Urinary bladder (tissue), 3 donors: ENCODE measurements at regions not wholly inside any gene's neighbourhood (a gene's known extent, or its start where the extent isn't known, plus 50 kb on each side); places are given as distances from the start of the nearest gene placed in this dataset.
A peak's percentile ranks its signal among the peaks of the same experiment; 100 is the strongest.
"Not testable (repeated sequence)": the region's sequence is repeated elsewhere in the genome, so short reads cannot be mapped to it uniquely, and the experiment has no call there.

ENCODE experiments used
- DNase-seq: peaks from one replicate; pipeline ENCODE4 v3.0.0-alpha.2; 2015; ENCODE audit errors: extremely low spot score
- H3K27ac ChIP-seq: one replicate; pipeline ENCODE4 v1.5.1; 2013; ENCODE audit warnings: low read depth, mild to moderate bottlenecking, moderate library complexity
- H3K36me3 ChIP-seq: one replicate; pipeline ENCODE4 v1.6.1; 2013; ENCODE audit warnings: mild to moderate bottlenecking, moderate library complexity; ENCODE audit not compliant: insufficient read depth
- H3K4me1 ChIP-seq: one replicate; pipeline ENCODE4 v1.6.1; 2013; ENCODE audit warnings: mild to moderate bottlenecking, moderate library complexity; ENCODE audit not compliant: insufficient read depth
- H3K4me3 ChIP-seq: one replicate; pipeline ENCODE4 v1.5.1; 2013; ENCODE audit warnings: low read depth, low read length
- WGBS: extraction: QIAGEN DNeasy Blood & Tissue Kit; methylation state at CpG from one replicate; pipeline ENCODE4 v1.1.7; 2013; 5-methylcytosine and 5-hydroxymethylcytosine counted together
- donor health status: healthy with polysubstance abuse.
- donor health status: healthy.

DNA sequence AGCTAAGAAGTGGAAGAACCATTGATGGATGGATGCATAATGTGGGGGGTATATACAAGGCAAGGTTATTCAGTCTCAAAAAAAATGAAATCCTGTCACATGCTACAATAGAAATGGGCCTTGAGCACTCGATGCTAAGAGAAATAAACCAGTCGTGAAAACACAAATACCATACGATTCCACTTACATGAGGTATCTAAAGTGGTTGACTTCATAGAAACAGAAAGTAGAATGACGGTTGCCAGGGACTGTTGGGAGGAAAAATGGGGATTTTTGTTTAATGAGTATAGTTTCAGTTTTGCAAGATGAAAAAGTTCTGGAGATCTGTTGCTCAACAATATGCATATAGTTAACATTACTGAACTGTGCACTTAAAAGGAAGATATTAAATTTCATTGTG lies 223.6 kb upstream of the NLGN4Y start:
- Histone ChIP-seq H3K4me3 (no peak overlapping the region), H3K27ac (no peak overlapping the region), H3K4me1 (no peaks in the 10 kb centered on the region), H3K36me3 (no peaks in the 10 kb centered on the region)
- DNase-seq: no peak
- WGBS: 85% methylated on average over 4 of the region's 4 CpGs

DNA sequence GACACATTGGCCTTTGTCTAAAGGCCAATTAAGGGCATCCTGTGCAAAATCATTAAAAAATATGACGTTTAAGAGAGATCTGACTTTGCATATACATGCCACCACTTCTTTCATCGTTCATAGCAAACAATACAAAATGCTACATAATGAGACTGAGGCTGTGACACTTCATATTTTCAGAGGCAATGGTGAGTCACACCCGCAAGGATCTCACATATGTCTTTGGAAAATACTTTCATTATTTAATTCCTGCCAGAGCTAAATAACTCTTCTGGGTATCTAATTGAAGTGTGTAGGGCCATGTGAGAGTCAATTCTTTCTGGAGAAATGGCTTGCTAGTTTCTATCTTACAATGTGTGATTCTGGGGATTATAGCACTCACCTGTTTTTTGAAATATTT lies 222.8 kb upstream of the NLGN4Y start:
- 73% methylated on average over 3 of the region's 3 CpGs for WGBS
- Histone ChIP-seq H3K27ac (no peak overlapping the region), H3K4me1 (no peaks in the 10 kb centered on the region), H3K36me3 (no peaks in the 10 kb centered on the region), H3K4me3 (no peak overlapping the region)
- no peak for DNase-seq

DNA sequence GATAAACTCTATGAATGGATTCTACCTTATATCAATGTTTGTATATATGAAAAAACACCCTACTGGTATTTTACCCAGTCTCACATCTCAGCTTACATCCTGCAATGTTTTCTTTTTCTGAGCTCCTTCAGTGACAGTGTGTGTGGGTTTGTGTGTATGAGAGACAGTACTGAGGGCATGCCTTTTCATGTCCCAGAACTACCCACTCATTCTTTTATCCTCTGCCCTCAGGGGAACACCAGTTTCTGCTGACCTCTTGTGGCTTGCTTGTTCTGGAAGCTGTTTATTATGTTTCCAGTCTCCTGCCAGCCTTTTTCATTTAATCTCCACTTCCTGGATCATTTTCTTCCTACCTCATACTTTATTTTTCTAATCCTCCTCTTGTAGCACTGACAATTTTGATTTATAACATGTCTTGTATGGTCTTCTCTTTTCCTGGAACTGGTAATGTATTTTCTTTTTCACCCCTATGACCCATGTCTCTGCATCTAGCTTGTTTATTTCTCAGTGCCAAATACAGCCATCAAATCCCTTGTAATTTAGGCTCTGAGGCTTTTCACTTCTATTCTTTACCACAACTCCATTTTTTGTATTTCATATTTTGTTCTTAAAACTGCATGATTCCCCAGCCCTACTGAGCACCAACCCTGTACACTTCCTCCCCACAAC lies 195.5 kb upstream of the NLGN4Y start:
- Histone ChIP-seq H3K27ac (no peak overlapping the region), H3K36me3 (no peaks in the 10 kb centered on the region), H3K4me1 (no peaks in the 10 kb centered on the region), H3K4me3 (no peak overlapping the region)
- DNase-seq: peak; percentile 15

DNA sequence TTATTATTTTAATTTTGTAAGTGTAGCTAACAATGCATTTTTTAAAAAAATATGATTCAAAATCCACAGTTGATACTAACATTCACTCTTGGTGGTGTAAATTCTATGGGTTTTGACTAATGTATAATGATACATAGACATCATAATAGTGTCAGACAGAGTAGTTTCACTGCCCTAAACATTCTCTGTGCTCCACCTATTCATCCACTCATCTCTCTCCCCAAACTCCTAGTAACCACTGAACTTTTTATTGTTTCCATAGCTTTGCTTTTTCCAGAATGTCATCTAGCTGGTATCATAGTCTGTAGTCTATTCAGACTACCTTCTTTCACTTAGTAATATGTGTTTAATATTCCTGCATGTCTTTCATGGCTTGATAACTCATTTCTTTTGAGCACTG lies 194.0 kb upstream of the NLGN4Y start:
- H3K27ac ChIP-seq: no peak overlapping the region
- no peak overlapping the region for H3K4me3 ChIP-seq
- H3K36me3 ChIP-seq: no peaks in the 10 kb centered on the region
- DNase-seq: no peak
- H3K4me1 ChIP-seq: no peaks in the 10 kb centered on the region

DNA sequence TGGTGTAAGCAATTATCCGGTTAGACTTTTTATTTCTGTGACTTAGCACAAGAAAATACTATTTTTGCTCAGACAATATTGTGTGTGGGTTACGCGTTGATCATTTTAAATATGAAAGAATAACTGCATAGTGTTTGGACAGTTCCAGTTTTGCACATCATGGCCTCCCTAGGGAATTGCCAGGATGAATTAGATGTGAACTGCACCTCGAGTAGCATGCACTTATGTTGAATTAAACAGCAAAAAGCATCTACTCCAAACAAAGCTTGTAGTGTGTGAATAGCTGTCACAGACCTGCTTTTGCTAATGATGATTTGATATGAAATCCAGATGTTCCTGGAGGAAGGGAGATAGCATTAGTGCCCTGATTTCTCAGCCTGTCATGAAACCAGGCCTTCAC lies 184.8 kb upstream of the NLGN4Y start:
- DNase-seq: no peak
- Histone ChIP-seq H3K4me1 (no peaks in the 10 kb centered on the region), H3K36me3 (no peaks in the 10 kb centered on the region), H3K4me3 (no peak overlapping the region), H3K27ac (no peak overlapping the region)
- 86% methylated on average over 4 of the region's 4 CpGs for WGBS

DNA sequence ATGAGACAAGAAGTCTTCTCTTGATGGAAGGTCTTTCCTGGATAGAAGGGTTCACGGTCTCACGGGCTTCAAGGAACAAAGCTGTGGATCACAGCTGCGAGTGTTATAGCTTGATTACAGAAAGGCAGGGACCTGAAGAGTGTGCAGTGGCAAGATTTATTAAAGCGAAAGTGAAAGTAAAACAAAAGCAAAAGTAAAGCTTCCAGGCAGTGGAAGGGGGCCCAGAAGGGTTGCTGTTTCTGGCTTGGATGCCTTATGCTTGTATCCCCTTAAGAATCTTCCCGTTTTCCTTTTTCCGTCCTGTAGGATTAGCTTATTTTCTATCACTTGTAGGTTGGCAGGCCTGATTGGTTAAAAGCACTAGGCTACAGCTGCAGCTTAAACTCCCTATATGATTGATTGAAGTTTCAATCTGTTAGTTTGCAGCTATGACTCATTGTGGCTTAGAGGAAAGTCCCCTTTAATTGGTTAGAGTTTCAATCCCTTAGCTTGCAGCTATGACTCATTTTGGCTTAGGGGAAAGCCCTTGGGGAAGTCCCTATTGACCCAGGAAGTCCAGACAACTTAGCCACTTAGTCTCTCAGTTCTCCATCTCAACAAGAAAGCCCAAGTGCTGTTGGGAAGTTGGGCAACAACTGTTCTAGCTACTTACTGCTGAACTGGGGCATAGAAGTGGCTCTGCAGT lies 183.7 kb upstream of the NLGN4Y start:
- H3K4me1 ChIP-seq: no peaks in the 10 kb centered on the region
- no peak overlapping the region for H3K27ac ChIP-seq
- H3K4me3 ChIP-seq: no peak overlapping the region
- DNase-seq: no peak
- no peaks in the 10 kb centered on the region for H3K36me3 ChIP-seq
- 63% methylated on average over 6 of the region's 6 CpGs for WGBS

DNA sequence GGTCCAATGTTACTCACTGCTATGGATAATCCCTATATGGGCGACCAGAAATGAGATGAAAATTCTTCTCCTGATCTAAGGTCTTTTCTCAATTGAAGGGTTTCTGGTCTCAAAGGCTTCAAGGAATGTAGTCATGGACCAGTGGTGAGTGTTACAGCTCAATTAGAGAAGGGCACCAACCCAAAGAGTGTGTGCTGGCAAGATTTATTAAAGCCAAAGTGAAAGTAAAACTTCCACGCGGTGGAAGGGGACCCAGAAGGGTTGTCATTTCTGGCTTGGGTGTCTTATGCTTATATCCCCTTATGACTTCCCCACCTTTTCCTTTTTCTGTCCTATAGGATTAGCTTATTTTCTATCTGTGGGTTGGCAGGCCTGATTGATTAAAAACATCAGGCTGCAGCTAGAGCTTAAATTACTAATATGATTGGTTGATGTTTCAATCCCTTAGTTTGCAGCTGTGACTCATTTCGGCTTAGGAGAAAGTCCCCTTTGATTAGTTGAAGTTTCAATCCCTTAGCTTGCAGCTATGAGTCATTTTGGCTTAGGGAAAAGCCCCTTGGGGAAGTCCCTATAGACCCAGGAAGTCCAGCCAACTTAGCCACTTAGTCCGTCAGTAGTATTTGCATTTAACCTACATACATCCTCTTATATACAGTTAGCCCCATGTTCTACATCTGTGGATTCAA lies 179.5 kb upstream of the NLGN4Y start:
- Histone ChIP-seq H3K27ac (no peak overlapping the region), H3K4me1 (no peaks in the 10 kb centered on the region), H3K36me3 (no peaks in the 10 kb centered on the region), H3K4me3 (no peak overlapping the region)
- WGBS: 76% methylated on average over 5 of the region's 5 CpGs
- DNase-seq: no peak

DNA sequence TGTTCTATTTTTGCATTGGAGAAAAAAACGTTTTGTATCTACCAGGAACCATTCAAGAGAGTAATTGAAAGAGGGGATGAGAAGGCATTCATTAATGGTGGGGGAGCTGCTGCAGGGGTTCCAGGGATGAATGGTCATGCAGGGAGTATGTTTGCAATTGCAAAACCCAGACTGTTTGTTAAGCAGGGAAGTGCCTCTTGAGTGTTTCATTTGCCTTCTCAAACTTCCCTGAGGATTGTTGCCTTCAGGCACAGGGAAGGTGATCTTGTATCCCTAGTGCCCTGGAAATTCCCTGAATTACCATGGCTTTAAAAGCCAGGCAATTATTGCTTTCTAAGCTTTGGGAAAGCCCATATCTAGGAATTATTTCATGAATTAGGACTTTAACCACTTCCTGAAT lies 172.7 kb upstream of the NLGN4Y start:
- Histone ChIP-seq H3K4me1 (no peaks in the 10 kb centered on the region), H3K27ac (no peak overlapping the region), H3K4me3 (no peak overlapping the region), H3K36me3 (no peaks in the 10 kb centered on the region)
- 17% methylated on average over 1 of the region's 1 CpG for WGBS
- no peak for DNase-seq

DNA sequence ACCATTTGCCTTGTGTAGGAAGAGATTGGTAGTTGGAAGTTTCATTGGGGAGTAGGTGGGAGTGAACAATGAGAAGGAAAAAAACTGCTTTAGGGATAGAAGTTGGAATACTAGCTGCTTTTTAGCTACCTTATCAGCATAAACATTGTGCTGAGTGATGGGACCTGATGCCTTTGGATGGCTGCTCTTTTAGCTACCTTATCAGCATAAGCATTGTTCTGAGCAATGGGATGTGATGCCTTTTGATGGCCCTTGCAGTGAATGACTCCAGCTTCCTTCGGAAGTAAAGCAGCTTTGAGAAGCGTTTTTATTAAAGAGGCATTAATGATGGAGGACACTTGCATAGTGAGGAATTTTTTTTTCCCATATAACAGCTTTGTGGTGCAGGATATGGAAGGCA lies 168.2 kb upstream of the NLGN4Y start:
- no peak for DNase-seq
- no peaks in the 10 kb centered on the region for H3K4me1 ChIP-seq
- 68% methylated on average over 2 of the region's 2 CpGs for WGBS
- no peak overlapping the region for H3K27ac ChIP-seq
- H3K4me3 ChIP-seq: no peak overlapping the region
- H3K36me3 ChIP-seq: no peaks in the 10 kb centered on the region

DNA sequence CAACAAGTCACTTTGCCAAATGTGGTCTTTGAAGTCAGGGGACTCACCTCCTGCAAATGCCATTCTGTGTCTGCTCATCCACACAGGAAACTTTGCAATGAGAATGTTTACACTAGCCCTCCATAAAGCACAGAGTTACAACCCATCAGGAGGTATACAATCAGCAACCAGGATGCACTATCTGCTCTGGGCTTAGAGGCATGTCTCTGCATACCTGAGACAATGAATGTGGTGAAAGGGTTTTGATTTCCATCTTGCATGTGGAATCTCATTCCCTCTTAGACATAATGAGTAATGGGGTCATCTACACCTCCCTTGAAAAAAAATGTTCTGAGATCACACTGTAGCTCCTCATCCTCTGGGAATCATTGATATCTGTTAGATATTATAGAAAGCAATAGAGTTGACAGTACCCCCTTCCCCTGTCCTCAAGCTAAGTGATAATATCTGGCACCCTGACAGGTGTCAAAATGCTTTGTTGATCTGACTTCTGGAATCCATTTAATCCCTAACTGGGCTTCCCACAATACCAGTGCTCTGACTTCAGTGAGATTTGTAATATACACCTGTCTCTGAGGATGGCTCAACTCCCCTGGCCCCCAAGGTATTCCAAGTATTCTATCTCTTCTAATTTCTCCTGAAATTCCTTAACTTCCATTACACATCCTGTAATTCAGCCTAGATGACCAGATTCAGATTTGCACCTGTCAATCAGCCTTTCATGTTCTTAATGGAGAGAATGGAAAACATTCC lies 163.4 kb upstream of the NLGN4Y start:
- Histone ChIP-seq H3K4me1 (no peaks in the 10 kb centered on the region), H3K36me3 (no peaks in the 10 kb centered on the region), H3K4me3 (no peak overlapping the region), H3K27ac (no peak overlapping the region)
- no peak for DNase-seq

DNA sequence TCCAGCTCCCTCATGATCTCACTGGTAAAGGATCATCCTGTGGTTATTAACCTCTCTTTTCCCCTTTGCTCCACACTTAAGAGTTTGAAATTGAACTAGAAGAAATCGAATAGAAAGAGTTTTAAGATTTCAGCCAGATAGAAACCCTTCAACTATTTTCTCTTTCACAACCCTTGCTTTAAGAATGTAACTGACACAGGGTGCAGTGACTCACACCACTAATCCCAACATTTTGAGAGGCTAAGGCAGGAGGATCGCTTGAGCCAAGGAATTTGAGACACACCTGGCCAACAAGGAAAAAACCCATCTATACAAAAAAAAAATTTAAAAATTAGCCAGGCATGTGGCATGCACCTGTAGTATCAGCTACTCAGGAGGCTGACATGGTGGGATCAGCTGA lies 150.7 kb upstream of the NLGN4Y start:
- 83% methylated on average over 2 of the region's 2 CpGs for WGBS
- H3K36me3 ChIP-seq: no peaks in the 10 kb centered on the region
- no peak overlapping the region for H3K27ac ChIP-seq
- no peak for DNase-seq
- H3K4me3 ChIP-seq: no peak overlapping the region
- H3K4me1 ChIP-seq: no peaks in the 10 kb centered on the region

DNA sequence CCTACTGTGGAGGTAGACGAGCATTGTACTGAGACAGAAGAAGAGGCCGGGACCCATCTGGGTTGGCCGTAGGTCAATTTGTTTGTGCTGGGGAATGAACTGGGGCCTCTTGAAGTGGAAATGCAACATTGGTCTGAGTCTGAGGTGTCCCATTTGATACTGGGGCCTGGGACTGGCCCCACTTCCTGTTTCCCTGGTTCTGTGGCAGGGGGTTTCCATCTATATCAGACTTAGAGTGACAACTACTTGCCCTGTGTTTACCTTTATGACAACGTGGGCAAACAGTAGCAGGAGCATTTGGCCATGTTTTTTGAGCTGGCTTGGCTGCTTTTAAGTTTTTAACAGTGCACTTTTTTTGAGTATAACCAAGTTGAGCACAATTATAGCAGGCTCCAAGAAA lies 146.1 kb upstream of the NLGN4Y start:
- no peaks in the 10 kb centered on the region for H3K4me1 ChIP-seq
- no peak overlapping the region for H3K27ac ChIP-seq
- WGBS: 67% methylated on average over 4 of the region's 4 CpGs
- H3K4me3 ChIP-seq: no peak overlapping the region
- DNase-seq: no peak
- H3K36me3 ChIP-seq: no peaks in the 10 kb centered on the region

DNA sequence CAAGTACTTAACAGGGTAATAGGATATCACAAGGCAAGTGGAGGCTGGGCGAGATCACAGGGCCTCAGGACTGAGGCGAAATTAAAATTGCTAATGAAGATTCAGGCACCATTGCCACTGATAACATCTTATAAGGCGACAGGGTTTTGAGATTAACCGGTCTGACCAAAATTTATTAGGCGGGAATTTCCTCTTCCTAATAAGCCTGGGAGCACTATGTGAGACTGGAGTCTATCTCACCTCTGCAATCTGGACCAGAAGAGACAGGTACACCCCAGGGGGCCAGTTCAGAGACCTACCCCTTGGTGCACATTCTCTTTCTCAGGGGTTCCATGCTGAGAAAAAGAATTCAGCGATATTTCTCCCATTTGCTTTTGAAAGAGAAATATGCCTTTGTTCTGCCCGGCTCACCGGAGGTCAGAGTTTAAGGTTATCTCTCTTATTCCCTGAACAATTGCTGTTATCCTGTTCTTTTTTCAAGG lies 113.7 kb upstream of the NLGN4Y start:
- H3K4me1 ChIP-seq, H3K4me3 ChIP-seq, H3K27ac ChIP-seq, DNase-seq, H3K36me3 ChIP-seq: not testable (repeated sequence)
- whole genome bisulfite sequencing: 42% methylated on average over 8 of the region's 8 CpGs

DNA sequence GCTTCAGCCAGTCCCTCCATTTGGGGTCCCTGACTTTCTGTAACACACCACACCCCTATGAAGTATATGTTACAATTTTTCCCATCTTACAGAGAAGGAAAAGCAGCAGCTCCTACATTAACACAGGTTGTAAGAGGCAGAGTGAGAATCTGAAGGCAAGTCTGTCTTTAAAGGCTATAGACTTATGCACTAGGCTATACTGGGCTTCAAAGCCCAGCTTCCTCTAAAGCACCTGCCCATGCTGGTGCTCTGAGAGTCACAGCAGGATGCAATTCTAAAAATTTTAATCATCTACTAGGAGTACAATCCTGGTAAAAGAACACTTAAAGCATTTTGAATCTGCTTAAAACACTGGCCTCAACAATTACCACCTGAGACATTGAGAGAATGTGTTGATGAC lies 113.0 kb upstream of the NLGN4Y start:
- H3K27ac ChIP-seq: no peak overlapping the region
- H3K36me3 ChIP-seq: no peaks in the 10 kb centered on the region
- H3K4me1 ChIP-seq: no peaks in the 10 kb centered on the region
- no peak overlapping the region for H3K4me3 ChIP-seq
- no peak for DNase-seq
